Smooth muscle cell (in vitro differentiated cells): ENCODE measurements at regions not wholly inside any gene's neighbourhood (a gene's known extent, or its start where the extent isn't known, plus 50 kb on each side); places are given as distances from the start of the nearest gene placed in this dataset.
"Not testable (repeated sequence)": the region's sequence is repeated elsewhere in the genome, so short reads cannot be mapped to it uniquely, and the experiment has no call there.

ENCODE experiments used
- DNase-seq: peaks from one replicate; lab custom pipeline; 2025; ENCODE audit not compliant: unreplicated experiment; lab: John Stamatoyannopoulos, UW
- H2AFZ ChIP-seq: fragments of 200-600 bp; sonication (generic); 2 replicates; pipeline ENCODE4 v1.6.0; 2016; ENCODE audit warnings: antibody characterized with exemption, low read depth, mild to moderate bottlenecking
- H3F3A ChIP-seq: fragments of 200-600 bp; sonication (generic); 2 replicates; pipeline ENCODE4 v1.6.0; 2017; ENCODE audit warnings: antibody characterized with exemption, low read depth
- H3K27ac ChIP-seq: fragments of 200-600 bp; sonication (generic); 2 replicates; pipeline ENCODE4 v1.5.1; 2016; ENCODE audit warnings: low read depth, mild to moderate bottlenecking
- H3K27me3 ChIP-seq: fragments of 200-600 bp; sonication (generic); 2 replicates; pipeline ENCODE4 v1.6.1; 2016; ENCODE audit warnings: low read depth, mild to moderate bottlenecking
- H3K36me3 ChIP-seq: fragments of 200-600 bp; sonication (generic); 2 replicates; pipeline ENCODE4 v1.5.1; 2016; ENCODE audit warnings: low read depth
- H3K4me1 ChIP-seq: fragments of 200-600 bp; sonication (generic); 2 replicates; pipeline ENCODE4 v1.5.1; 2016; ENCODE audit warnings: low read depth
- H3K4me2 ChIP-seq: fragments of 200-600 bp; sonication (generic); 2 replicates; pipeline ENCODE4 v1.6.0; 2016; ENCODE audit warnings: mild to moderate bottlenecking
- H3K4me3 ChIP-seq: fragments of 200-600 bp; sonication (generic); 2 replicates; pipeline ENCODE4 v1.5.1; 2016; ENCODE audit warnings: mild to moderate bottlenecking
- H3K79me2 ChIP-seq: fragments of 200-600 bp; sonication (generic); 2 replicates; pipeline ENCODE4 v1.6.0; 2016; ENCODE audit warnings: low read depth, mild to moderate bottlenecking
- H3K9ac ChIP-seq: fragments of 200-600 bp; sonication (generic); 2 replicates; pipeline ENCODE4 v1.6.0; 2016; ENCODE audit warnings: low read depth
- H3K9me3 ChIP-seq: fragments of 200-600 bp; sonication (generic); replicated peaks from 2 replicates; pipeline ENCODE4 v1.5.1; 2016; ENCODE audit warnings: low read depth
- H4K20me1 ChIP-seq: fragments of 200-600 bp; sonication (generic); 2 replicates; pipeline ENCODE4 v1.6.0; 2016; ENCODE audit warnings: low read depth
- WGBS: methylation state at CpG from one replicate; pipeline ENCODE4 v1.1.7; 2016; ENCODE audit warnings: low lambda C conversion rate; 5-methylcytosine and 5-hydroxymethylcytosine counted together
- TF ChIP-seq, protein P1 (sequence below): fragments of 200-600 bp; sonication (generic); IDR thresholded peaks from 2 replicates; pipeline ENCODE4 v1.5.1; 2017; ENCODE audit warnings: borderline replicate concordance, mild to moderate bottlenecking, antibody characterized with exemption; ENCODE audit not compliant: insufficient read depth, poor library complexity, severe bottlenecking

DNA sequence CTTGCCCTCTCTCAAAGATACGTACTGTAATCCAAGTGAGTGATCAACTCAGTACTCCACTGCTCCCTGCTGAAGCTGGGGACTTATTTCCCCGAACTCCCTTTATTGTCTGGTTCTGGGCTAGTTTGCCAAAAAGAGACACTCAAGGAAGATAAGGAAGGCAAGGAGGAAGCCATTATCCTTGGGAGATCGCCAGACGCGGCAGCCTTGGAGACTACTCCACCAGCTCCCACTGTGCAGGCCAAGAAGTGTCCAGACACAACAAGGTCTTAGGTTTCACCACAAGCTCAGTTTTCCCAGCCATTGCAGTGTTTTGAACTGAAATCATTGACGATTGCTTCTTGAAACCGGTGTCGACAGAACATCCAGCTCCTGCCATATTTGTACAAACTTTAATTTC is 439.6 kb upstream of the UBE2E3 start:
- Histone ChIP-seq H3K4me1 (no peaks in the 10 kb centered on the region), H3K27ac (no peak overlapping the region), H3F3A (no peaks in the 10 kb centered on the region), H3K36me3 (no peaks in the 10 kb centered on the region), H3K79me2 (no peaks in the 10 kb centered on the region), H3K4me2 (no peak overlapping the region), H4K20me1 (no peaks in the 10 kb centered on the region), H2AFZ (peak overlapping the region; percentile 61), H3K9me3 (no peaks in the 10 kb centered on the region), H3K9ac (no peak overlapping the region), H3K4me3 (no peak overlapping the region), H3K27me3 (no peaks in the 10 kb centered on the region)
- DNase-seq: no peak
- 61% methylated on average over 8 of the region's 8 CpGs for WGBS
- TF ChIP-seq, protein P1, sequence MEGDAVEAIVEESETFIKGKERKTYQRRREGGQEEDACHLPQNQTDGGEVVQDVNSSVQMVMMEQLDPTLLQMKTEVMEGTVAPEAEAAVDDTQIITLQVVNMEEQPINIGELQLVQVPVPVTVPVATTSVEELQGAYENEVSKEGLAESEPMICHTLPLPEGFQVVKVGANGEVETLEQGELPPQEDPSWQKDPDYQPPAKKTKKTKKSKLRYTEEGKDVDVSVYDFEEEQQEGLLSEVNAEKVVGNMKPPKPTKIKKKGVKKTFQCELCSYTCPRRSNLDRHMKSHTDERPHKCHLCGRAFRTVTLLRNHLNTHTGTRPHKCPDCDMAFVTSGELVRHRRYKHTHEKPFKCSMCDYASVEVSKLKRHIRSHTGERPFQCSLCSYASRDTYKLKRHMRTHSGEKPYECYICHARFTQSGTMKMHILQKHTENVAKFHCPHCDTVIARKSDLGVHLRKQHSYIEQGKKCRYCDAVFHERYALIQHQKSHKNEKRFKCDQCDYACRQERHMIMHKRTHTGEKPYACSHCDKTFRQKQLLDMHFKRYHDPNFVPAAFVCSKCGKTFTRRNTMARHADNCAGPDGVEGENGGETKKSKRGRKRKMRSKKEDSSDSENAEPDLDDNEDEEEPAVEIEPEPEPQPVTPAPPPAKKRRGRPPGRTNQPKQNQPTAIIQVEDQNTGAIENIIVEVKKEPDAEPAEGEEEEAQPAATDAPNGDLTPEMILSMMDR: no peak

GRCh38 chr2:180539541-180539940 is 440.9 kb upstream of the UBE2E3 start:
- Histone ChIP-seq H3K27ac (no peak overlapping the region), H2AFZ (no peak overlapping the region), H3K9me3 (no peaks in the 10 kb centered on the region), H3F3A (no peaks in the 10 kb centered on the region), H3K4me3 (no peak overlapping the region), H3K27me3 (no peaks in the 10 kb centered on the region), H3K4me1 (no peaks in the 10 kb centered on the region), H3K79me2 (no peaks in the 10 kb centered on the region), H3K4me2 (no peak overlapping the region), H4K20me1 (no peaks in the 10 kb centered on the region), H3K9ac (no peak overlapping the region), H3K36me3 (no peaks in the 10 kb centered on the region)
- TF ChIP-seq, protein P1: no peak
- DNase-seq: no peak

DNA sequence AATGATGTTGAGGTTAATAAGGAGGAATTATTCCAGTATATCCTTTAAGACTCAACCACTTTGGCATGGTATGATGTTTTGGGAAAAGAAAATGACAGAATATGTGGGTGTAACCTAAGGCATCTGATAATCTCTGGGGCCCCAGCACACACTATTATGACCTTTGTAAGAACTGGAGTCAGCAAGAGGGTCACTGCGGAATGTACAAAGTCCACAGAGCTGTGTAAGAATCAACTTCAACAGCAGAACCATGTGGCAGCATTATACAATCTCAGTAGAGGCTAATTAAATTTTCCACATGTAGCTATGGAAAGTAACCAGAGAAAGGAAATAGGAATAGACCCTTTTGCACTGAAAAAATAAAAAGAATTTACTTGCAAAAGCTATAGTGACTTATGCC is 445.1 kb upstream of the UBE2E3 start:
- Histone ChIP-seq H3K27ac (no peak overlapping the region), H3K4me2 (no peak overlapping the region), H4K20me1 (no peaks in the 10 kb centered on the region), H3K9ac (no peak overlapping the region), H3K4me3 (no peak overlapping the region), H3K9me3 (no peaks in the 10 kb centered on the region), H3K79me2 (no peaks in the 10 kb centered on the region), H3K4me1 (no peaks in the 10 kb centered on the region), H3K36me3 (no peaks in the 10 kb centered on the region), H3K27me3 (no peaks in the 10 kb centered on the region), H3F3A (no peaks in the 10 kb centered on the region), H2AFZ (no peak overlapping the region)
- TF ChIP-seq, protein P1: no peak
- 67% methylated on average over 1 of the region's 1 CpG for WGBS
- no peak for DNase-seq

- not testable (repeated sequence) for H3K4me3 ChIP-seq, H3K4me1 ChIP-seq, DNase-seq, H3K9ac ChIP-seq, H4K20me1 ChIP-seq, H3K27me3 ChIP-seq, H3K9me3 ChIP-seq, H3K27ac ChIP-seq, H3K79me2 ChIP-seq, H3K4me2 ChIP-seq, H3F3A ChIP-seq, H3K36me3 ChIP-seq, H2AFZ ChIP-seq
- 96% methylated on average over 8 of the region's 8 CpGs for WGBS
These were observed 448.6 kb upstream of the UBE2E3 start for GRCh38 chr2:180531787-180532186.
